Stimulated activated CD4-positive, alpha-beta T cell treated with anti-CD3 and anti-CD28 coated beads, Interleukin-2, amount 100 ng/mL, for 24 hours (primary cell): ENCODE measurements at regions not wholly inside any gene's neighbourhood (a gene's known extent, or its start where the extent isn't known, plus 50 kb on each side); places are given as distances from the start of the nearest gene placed in this dataset.

ENCODE experiments used
- DNase-seq, 2 donors: peaks; one replicate each; pipeline ENCODE4 v3.0.0-alpha.2; 2020

DNA sequence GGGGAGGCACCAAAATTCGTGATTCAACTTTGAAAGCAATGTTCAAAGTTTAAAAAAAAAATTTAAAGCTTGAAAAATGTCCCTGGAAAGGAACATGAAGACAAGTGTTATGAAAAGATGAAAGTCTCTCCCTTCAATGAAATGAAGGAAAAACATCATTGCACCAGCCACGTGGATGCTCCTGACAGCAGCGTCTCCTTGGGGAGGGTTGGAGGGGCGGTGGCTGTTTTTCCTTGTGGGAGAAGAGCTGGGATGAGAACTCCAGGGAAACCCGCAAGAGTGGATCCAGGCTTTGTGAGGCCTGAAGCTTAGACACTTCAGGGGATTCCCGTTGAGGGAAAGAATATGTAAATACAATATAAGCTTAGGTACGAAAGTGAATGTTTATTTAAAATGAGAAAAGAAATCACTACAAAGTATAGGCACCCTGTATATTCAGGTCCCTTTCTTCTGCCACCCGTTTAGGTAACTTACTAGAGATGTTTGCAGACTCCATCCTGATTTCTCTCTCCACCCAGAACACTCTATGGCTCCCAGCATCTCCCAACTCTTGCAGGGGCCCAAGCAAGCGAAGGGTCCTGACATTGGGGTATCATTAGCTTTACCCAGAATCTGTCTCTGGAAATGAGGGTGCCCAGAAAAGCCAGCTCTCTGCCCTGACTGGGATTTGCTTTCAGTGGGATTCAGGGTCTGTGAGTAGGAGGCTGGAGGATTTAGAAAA, 63.1 kb upstream of the BAIAP2L1 start:
- DNase-seq: no peak

DNA sequence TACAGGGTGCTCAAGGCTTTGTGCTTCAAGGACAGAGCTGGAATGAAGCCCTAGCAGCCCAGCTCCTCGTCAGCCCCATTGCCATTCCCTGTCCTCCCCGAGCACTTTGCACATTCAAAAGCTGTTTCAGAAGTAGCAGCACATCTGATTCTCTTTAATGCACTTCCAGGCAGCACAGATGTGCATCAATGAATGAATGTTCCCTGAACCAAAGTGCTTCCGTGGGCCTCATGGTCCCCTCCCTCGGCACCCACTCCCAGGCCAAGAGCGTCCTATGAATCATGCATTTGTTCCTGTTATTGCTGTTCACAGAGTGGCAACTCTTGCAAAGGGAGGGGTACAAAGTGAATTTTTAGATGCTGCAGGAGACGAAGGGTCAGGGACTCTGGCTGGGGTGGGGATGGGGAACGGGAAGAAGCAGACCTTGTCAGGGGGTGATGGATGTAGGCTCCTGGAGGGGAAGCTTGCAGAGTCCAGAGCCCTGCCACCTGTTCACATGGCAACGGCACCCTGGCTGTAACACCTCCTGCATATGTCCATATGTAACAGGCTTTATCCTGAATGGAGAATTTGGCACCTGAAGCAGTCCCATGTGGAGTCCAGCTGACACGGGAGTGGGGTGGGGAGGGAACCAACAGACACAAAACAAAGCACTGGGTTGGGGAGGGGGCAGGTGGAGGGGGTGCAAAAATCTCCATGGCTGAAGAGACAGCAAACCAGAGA, 62.2 kb upstream of the BAIAP2L1 start:
- DNase-seq: no peak

DNA sequence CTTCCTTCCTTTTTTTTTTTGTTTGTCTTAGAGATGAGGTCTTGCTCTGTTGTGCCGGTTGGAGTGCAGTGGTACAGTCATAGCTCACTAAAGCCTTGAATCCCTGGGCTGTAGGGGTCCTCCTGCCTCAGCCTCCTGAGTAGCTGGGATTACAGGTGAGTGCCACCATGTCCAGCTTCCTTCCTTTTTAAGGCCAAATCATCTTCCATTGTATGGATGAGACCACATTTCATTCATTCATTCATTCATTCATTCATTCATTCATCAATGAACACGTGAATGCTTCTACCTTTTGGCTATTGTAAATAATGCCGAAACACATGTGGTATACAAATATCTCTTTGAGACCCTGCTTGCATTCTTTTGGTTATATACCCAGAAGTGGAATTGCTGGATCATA, 60.0 kb upstream of the BAIAP2L1 start:
- DNase-seq: no peak

DNA sequence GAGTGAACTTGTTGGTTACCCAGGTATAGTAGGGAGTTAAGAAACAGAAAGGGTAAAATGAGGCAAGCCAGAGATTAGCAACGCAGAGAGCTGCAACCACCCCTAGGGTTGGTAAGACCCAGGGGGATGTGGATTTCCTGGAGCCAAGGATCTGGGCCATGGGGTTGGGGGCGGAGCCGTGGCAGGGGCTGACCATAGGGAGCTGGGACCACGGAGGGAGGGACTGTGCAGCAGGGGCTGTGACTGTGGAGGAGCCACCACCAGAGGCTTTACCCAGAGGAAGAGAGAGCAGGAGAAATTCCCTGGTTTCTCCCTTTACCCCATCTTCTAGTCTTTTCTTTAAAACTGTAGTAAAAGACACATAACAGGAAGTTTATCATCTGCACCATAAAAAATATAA, 58.6 kb upstream of the BAIAP2L1 start:
- DNase-seq: no peak

DNA sequence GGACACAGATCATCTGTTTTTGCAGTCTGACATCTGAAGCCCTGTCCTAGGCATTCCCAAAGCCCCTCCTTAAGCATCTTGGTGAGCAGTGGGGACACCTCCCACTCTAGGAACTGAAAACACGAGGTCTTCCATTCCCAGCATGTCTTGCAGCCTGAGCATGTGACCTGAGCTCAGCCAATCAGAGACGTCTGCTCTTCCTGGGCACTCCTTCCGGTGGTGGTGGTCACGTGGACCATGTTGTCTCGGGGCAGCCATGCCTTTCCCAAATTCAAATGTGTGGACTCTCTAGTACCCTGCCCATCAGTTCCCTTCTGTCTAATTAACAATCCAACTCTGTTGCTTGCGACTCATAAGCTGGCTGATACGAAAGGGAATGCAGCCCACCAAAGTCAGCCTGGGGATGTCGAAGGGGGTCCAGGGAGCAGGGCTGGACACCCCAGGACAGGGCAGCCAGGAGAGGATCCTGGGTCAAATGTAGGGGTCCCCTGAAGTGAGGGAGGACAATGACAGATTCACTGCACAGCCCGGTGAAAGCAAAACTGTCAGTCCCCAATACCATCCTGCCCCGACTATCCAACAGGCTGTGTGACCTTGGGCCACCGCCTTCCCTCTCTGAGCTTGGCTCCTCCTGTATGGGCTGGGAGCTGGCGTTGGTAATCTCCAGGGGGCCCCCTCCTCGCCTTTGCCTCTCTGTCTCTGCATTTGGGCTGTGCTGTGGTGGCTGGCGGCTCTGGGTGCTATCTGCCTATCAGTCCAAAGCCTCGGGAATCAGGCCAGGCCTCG, 57.4 kb upstream of the BAIAP2L1 start:
- no peak for DNase-seq

DNA sequence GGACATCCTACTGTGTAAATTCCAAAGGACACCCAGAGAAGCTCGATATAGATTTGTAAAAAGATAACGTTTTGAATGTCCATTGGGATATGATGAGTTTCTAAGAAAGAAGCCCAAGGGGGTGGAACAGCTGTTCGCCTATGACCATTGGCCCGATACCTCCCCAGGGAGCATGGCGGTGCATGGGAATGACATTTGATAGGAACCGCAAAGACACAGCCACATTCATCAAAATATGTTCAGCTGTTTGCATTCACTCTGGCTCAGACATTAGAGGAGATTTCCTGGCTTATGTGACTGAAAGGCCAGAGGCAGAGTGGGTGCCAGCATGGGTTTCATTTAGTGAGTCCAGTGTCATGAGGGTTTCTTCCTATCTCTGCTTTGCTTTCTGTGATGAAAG, 56.0 kb upstream of the BAIAP2L1 start:
- DNase-seq: no peak

DNA sequence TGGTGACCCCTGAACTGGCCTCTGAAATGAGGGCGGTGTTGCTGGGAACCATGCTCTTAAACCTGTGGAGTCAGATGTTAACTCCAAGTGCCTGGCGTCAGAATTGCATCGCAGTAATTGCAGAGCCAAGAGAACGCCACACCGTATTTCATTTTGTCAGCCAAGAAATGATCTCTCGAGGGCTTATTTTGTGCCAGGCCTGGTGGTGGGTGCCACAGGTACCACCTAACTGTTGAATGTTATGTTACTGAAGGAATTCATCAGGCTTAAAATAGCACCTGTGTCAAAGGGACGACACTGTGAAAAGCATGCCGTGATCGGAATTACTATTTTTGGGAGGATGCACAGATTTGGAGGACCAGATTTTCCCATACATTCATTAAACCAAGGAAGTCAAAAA, 51.9 kb upstream of the BAIAP2L1 start:
- DNase-seq: no peak
